HepG2 (cell line): ENCODE measurements at regions not wholly inside any gene's neighbourhood (a gene's known extent, or its start where the extent isn't known, plus 50 kb on each side); places are given as distances from the start of the nearest gene placed in this dataset.

ENCODE experiments used
- ATAC-seq: fragments of 200-7000 bp; cut with Tn5 transposase; 3 replicates; pipeline ENCODE4 v1.9.1; 2020; ENCODE audit warnings: mild to moderate bottlenecking, moderate library complexity
- BruUV-seq: library from RNA; stranded (reverse); fragments of 400-500 nt; replicated peaks from 2 replicates; lab custom pipeline; 2021; lab: Mats Ljungman, UMichigan
- CTCF ChIA-PET: fragments of 300-600 bp; formaldehyde crosslinking; extraction: SDS; loops from one replicate; lab custom pipeline; 2021; ENCODE audit warnings: low total read pairs, inconsistent platforms, low intra/inter-chr PET ratio; lab: Yijun Ruan, JAX
- POLR2A ChIA-PET: fragments of 350-600 bp; sonication (Branson Sonifier 250); formaldehyde crosslinking; loops from one replicate; lab custom pipeline; 2020; ENCODE audit warnings: antibody characterized with exemption, inconsistent platforms; lab: Yijun Ruan, JAX
- DNase-seq: peaks from one replicate; pipeline ENCODE4 v3.0.0-alpha.2; 2015; ENCODE audit warnings: low spot score
- FAIRE-seq: peaks from 3 replicates; lab custom pipeline; 2011; peaks lifted over from hg19 to GRCh38; lab: Jason Lieb, UNC
- H2AFZ ChIP-seq: one replicate; pipeline ENCODE4 v1.6.1; 2011; ENCODE audit warnings: low read length, inconsistent platforms
- H3K27ac ChIP-seq: fragments of 300-600 bp; 3 replicates; pipeline ENCODE4 v1.8.0; 2011; ENCODE audit warnings: mixed run types, mild to moderate bottlenecking, mixed read lengths, low read length, inconsistent platforms; ENCODE audit not compliant: insufficient read depth; ENCODE audit errors: extremely low read length
- H3K27me3 ChIP-seq, 2 experiments: fragments of 200-600 bp in 1 of 2; 2 replicates in 1 of 2; 3 replicates in 1 of 2; pipeline versions ENCODE4 v1.6.0 to v1.8.0; 2011; ENCODE audit warnings: low read length in 2 of 2, mild to moderate bottlenecking in 2 of 2, moderate library complexity in 2 of 2, inconsistent platforms in 1 of 2; ENCODE audit not compliant: insufficient read depth in 2 of 2, control insufficient read depth in 1 of 2
- H3K36me3 ChIP-seq, 2 experiments: fragments of 200-600 bp in 1 of 2; replicated peaks in 1 of 2; 2 replicates in 1 of 2; 3 replicates in 1 of 2; pipeline versions ENCODE4 v1.5.1 to v1.8.0; 2011; ENCODE audit warnings: low read length in 2 of 2, inconsistent platforms in 1 of 2; ENCODE audit not compliant: insufficient read depth in 2 of 2, control insufficient read depth in 1 of 2
- H3K4me1 ChIP-seq: 2 replicates; pipeline ENCODE4 v1.5.1; 2012; ENCODE audit warnings: low read length, inconsistent platforms; ENCODE audit not compliant: insufficient read depth
- H3K4me2 ChIP-seq: 2 replicates; pipeline ENCODE4 v1.6.0; 2011; ENCODE audit warnings: low read depth, low read length, inconsistent platforms
- H3K4me3 ChIP-seq, 3 experiments: fragments of 200-600 bp in 1 of 3; sonication (generic), shearing (Covaris generic) in 1 of 3; replicated peaks in 1 of 3; 2 replicates each; pipeline ENCODE4 v1.5.1; 2011 to 2016; ENCODE audit warnings: low read length in 3 of 3, inconsistent platforms in 2 of 3, low read depth in 2 of 3, mild to moderate bottlenecking in 2 of 3, control low read depth in 1 of 3, mixed read lengths in 1 of 3; ENCODE audit not compliant: insufficient read depth in 1 of 3
- H3K79me2 ChIP-seq: one replicate; pipeline ENCODE4 v1.6.1; 2011; ENCODE audit warnings: low read length, inconsistent platforms; ENCODE audit not compliant: insufficient read depth
- H3K9ac ChIP-seq: 2 replicates; pipeline ENCODE4 v1.6.0; 2011; ENCODE audit warnings: mild to moderate bottlenecking, low read depth, low read length, inconsistent platforms; ENCODE audit not compliant: insufficient read depth
- H3K9me3 ChIP-seq: 2 replicates; pipeline ENCODE4 v1.5.1; 2012; ENCODE audit warnings: mild to moderate bottlenecking, low read length
- H4K20me1 ChIP-seq: 2 replicates; pipeline ENCODE4 v1.6.0; 2011; ENCODE audit warnings: inconsistent platforms, mild to moderate bottlenecking, low read length, moderate library complexity; ENCODE audit not compliant: insufficient read depth
- CBX2 ChIP-seq, 2 experiments: fragments of 200-600 bp in 1 of 2; sonication (generic); formaldehyde crosslinking in 1 of 2; IDR thresholded peaks; 2 replicates each; pipeline versions ENCODE4 v1.7.0 to v1.8.1; 2018 to 2022; ENCODE audit warnings: low read depth in 2 of 2, low read length in 1 of 2, mild to moderate bottlenecking in 1 of 2, missing genetic modification reagents in 1 of 2
- NR2F1 ChIP-seq, 2 experiments: fragments of 450-650 bp in 1 of 2; formaldehyde crosslinking in 1 of 2; IDR thresholded peaks; 2 replicates each; pipeline versions ENCODE4 v1.5.0 to v1.6.1; 2016 to 2020; ENCODE audit warnings: mild to moderate bottlenecking in 1 of 2, missing compliant biosample characterization in 1 of 2, missing genetic modification reagents in 1 of 2, moderate library complexity in 1 of 2
- PLRG1 ChIP-seq: fragments of 450-650 bp; conservative IDR thresholded peaks from 2 replicates; pipeline ENCODE4 v1.6.1; 2016
- SNRNP70 ChIP-seq: fragments of 200-400 bp; formaldehyde crosslinking; IDR thresholded peaks from 2 replicates; pipeline ENCODE4 v1.6.1; 2017; ENCODE audit warnings: mild to moderate bottlenecking, low read depth, low read length, moderate library complexity
- ZNF451 ChIP-seq: sonication (generic); formaldehyde crosslinking; IDR thresholded peaks from 2 replicates; pipeline ENCODE4 v1.5.0; 2020; ENCODE audit warnings: mild to moderate bottlenecking, missing genetic modification reagents
- ZNF672 ChIP-seq: sonication (generic); formaldehyde crosslinking; IDR thresholded peaks from 2 replicates; pipeline ENCODE4 v1.8.1; 2022; ENCODE audit warnings: missing genetic modification reagents
- WGBS: methylation state at CpG from one replicate; pipeline ENCODE4 v1.1.6; 2017; ENCODE audit warnings: low lambda C conversion rate; 5-methylcytosine and 5-hydroxymethylcytosine counted together
- in situ Hi-C: cut with HindIII; loops from 2 replicates; pipeline ENCODE4 v1.10.0; 2017; ENCODE audit warnings: low pct_unique_long_range_greater_than_20kb; ENCODE audit not compliant: extremely low pct_ligation_motif_present
- intact Hi-C: fragments of 100-400 bp; cut with micrococcal nuclease; formaldehyde crosslinking; loops from one replicate; pipeline ENCODE4 v1.10.0; 2022; ENCODE audit not compliant: unreplicated experiment
- TF ChIP-seq, protein P1 (sequence below): IDR thresholded peaks from 2 replicates; pipeline ENCODE4 v1.6.1; 2016; ENCODE audit warnings: missing biosample characterization, missing genetic modification reagents, low read depth
- TF ChIP-seq, protein P2 (sequence below): sonication (generic); formaldehyde crosslinking; IDR thresholded peaks from 2 replicates; pipeline ENCODE4 v1.4.0; 2020; ENCODE audit warnings: missing genetic modification reagents
- TF ChIP-seq, protein P3 (sequence below): sonication (generic); formaldehyde crosslinking; IDR thresholded peaks from 2 replicates; pipeline ENCODE4 v1.4.0; 2020; ENCODE audit warnings: mild to moderate bottlenecking, missing genetic modification reagents, borderline replicate concordance
- TF ChIP-seq, protein P4 (sequence below): sonication (generic); formaldehyde crosslinking; IDR thresholded peaks from 2 replicates; pipeline ENCODE4 v1.4.0; 2020; ENCODE audit warnings: mild to moderate bottlenecking, missing genetic modification reagents

DNA sequence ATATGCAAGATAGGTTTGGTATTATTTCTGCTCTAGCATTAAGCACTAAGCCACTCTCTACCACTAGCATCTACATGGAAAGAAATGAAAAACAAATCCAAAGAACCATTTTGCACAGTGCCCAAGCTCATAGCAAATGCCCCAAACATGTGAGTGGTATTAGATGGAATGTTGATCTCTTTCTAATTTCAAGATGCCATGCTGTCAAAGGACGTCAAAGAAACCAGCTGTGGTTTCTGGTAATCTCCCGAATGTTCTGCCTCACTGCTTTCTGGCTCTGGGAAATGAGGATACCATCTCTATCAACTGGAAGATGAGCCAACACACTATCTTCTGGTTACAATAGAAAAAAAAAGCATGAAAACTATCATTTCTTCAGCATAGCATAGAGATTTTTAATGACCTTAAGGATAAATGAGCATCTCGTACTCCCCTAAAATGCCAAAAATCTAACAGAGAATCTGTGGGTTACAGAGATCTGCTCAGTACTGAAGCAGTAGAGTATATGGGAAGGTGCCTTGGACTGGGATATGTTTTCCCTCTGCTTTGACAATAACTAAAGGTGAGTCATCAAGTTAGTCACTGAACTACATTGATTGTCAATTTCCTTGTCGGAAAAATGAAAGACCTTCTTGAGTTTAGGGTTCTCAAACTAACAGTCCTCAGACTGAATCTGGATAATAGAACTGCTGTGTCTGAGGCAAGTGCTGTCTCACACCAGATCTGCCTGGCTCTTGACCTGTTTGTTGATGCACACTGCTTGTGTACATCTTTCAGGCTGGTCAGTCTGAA lies 244.8 kb upstream of the NCKAP5 start:
- Histone ChIP-seq H3K36me3 (no peaks in the 10 kb centered on the region), H3K27me3 (no peaks in the 10 kb centered on the region), H3K27ac (no peak overlapping the region), H3K9ac (no peak overlapping the region), H3K9me3 (no peaks in the 10 kb centered on the region), H3K4me1 (no peaks in the 10 kb centered on the region), H3K79me2 (no peaks in the 10 kb centered on the region), H2AFZ (no peak overlapping the region), H3K4me2 (no peak overlapping the region), H3K4me3 (no peak overlapping the region), H4K20me1 (no peaks in the 10 kb centered on the region)
- CTCF ChIA-PET: no interaction called here
- POLR2A ChIA-PET: no interaction called here
- WGBS: 4% methylated on average over 4 of the region's 4 CpGs
- ATAC-seq (no peak), FAIRE-seq (no peak), DNase-seq (no peak)
- intact Hi-C loops (no loop called here), in situ Hi-C loops (no loop called here)
- BruUV-seq: no TSS peak
- TF ChIP-seq SNRNP70: no peak
- TF ChIP-seq PLRG1: no peak

DNA sequence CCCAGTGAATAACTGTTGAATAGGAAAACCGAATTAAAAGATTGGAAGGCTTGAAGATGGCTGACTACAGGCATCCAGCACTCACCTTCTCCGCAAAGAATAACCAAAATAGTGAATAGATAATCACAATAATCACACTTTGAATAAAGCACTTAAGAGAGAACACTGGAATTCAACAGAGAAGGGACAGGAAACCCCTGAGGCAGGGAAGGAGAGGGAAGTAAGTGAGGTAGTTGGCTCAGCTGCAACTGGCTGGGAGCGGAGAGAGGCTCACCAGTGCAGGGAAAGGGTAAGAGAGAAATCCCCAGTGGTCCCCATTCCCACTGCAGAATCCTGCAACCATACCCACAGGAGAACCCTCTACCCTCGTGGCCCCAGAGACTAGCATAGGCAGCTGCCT lies 246.6 kb upstream of the NCKAP5 start:
- Histone ChIP-seq H3K4me1 (no peaks in the 10 kb centered on the region), H3K9me3 (no peaks in the 10 kb centered on the region), H3K27me3 (no peaks in the 10 kb centered on the region), H2AFZ (no peak overlapping the region), H3K36me3 (no peaks in the 10 kb centered on the region), H3K79me2 (no peaks in the 10 kb centered on the region), H3K27ac (no peak overlapping the region), H3K4me2 (no peak overlapping the region), H3K4me3 (no peak overlapping the region), H4K20me1 (no peaks in the 10 kb centered on the region), H3K9ac (no peak overlapping the region)
- in situ Hi-C loops (no loop called here), intact Hi-C loops (no loop called here)
- ATAC-seq (no peak), FAIRE-seq (no peak), DNase-seq (no peak)
- 21% methylated on average over 4 of the region's 4 CpGs for WGBS
- CTCF ChIA-PET: no interaction called here
- BruUV-seq: no TSS peak
- POLR2A ChIA-PET: no interaction called here
- no peak for TF ChIP-seq CBX2 (IDR thresholded peaks at IDR 0.05; ENCODE audit: low read depth, low read length)
- no peak for TF ChIP-seq CBX2 (CRISPR knock-in tag; IDR thresholded peaks at IDR 0.05; ENCODE audit: low read depth)
- no peak for TF ChIP-seq ZNF451 (CRISPR knock-in tag)
- TF ChIP-seq, protein P1, sequence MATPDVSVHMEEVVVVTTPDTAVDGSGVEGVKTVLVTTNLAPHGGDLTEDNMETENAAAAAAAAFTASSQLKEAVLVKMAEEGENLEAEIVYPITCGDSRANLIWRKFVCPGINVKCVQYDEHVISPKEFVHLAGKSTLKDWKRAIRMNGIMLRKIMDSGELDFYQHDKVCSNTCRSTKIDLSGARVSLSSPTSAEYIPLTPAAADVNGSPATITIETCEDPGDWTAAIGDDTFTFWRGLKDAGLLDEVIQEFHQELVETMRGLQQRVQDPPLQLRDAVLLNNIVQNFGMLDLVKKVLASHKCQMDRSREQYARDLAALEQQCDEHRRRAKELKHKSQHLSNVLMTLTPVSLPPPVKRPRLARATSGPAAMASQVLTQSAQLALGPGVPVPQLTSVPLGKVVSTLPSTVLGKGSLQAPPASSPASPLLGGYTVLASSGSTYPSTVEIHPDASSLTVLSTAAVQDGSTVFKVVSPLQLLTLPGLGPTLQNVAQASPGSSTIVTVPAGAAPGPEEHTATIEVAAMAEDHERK: no peak
- TF ChIP-seq, protein P2, sequence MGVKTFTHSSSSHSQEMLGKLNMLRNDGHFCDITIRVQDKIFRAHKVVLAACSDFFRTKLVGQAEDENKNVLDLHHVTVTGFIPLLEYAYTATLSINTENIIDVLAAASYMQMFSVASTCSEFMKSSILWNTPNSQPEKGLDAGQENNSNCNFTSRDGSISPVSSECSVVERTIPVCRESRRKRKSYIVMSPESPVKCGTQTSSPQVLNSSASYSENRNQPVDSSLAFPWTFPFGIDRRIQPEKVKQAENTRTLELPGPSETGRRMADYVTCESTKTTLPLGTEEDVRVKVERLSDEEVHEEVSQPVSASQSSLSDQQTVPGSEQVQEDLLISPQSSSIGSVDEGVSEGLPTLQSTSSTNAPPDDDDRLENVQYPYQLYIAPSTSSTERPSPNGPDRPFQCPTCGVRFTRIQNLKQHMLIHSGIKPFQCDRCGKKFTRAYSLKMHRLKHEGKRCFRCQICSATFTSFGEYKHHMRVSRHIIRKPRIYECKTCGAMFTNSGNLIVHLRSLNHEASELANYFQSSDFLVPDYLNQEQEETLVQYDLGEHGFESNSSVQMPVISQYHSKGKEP (CRISPR knock-in tag): no peak
- TF ChIP-seq, protein P3, sequence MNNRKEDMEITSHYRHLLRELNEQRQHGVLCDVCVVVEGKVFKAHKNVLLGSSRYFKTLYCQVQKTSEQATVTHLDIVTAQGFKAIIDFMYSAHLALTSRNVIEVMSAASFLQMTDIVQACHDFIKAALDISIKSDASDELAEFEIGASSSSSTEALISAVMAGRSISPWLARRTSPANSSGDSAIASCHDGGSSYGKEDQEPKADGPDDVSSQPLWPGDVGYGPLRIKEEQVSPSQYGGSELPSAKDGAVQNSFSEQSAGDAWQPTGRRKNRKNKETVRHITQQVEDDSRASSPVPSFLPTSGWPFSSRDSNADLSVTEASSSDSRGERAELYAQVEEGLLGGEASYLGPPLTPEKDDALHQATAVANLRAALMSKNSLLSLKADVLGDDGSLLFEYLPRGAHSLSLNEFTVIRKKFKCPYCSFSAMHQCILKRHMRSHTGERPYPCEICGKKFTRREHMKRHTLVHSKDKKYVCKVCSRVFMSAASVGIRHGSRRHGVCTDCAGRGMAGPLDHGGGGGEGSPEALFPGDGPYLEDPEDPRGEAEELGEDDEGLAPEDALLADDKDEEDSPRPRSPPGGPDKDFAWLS (CRISPR knock-in tag): no peak
- TF ChIP-seq, protein P4, sequence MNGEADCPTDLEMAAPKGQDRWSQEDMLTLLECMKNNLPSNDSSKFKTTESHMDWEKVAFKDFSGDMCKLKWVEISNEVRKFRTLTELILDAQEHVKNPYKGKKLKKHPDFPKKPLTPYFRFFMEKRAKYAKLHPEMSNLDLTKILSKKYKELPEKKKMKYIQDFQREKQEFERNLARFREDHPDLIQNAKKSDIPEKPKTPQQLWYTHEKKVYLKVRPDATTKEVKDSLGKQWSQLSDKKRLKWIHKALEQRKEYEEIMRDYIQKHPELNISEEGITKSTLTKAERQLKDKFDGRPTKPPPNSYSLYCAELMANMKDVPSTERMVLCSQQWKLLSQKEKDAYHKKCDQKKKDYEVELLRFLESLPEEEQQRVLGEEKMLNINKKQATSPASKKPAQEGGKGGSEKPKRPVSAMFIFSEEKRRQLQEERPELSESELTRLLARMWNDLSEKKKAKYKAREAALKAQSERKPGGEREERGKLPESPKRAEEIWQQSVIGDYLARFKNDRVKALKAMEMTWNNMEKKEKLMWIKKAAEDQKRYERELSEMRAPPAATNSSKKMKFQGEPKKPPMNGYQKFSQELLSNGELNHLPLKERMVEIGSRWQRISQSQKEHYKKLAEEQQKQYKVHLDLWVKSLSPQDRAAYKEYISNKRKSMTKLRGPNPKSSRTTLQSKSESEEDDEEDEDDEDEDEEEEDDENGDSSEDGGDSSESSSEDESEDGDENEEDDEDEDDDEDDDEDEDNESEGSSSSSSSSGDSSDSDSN (CRISPR knock-in tag): no peak
- no peak for TF ChIP-seq NR2F1 (CRISPR knock-in tag; IDR thresholded peaks at IDR 0.05)
- no peak for TF ChIP-seq ZNF672 (CRISPR knock-in tag)
